Prostate gland (tissue), 2 donors: ENCODE measurements at regions not wholly inside any gene's neighbourhood (a gene's known extent, or its start where the extent isn't known, plus 50 kb on each side); places are given as distances from the start of the nearest gene placed in this dataset.

Experiments
- POLR2AphosphoS5 ChIP-seq: sonication (generic); formaldehyde crosslinking; IDR thresholded peaks from one replicate; pipeline ENCODE4 v1.6.1; 2017; ENCODE audit warnings: antibody characterized with exemption
- TF ChIP-seq, protein P1 (sequence below), 4 experiments: fragments of 200-600 bp in 2 of 4; fragments of 450-650 bp in 2 of 4; sonication (generic) in 2 of 4; IDR thresholded peaks; 1 replicate in 3 of 4; 2 replicates in 1 of 4; pipeline ENCODE4 v1.5.1; 2016 to 2019; ENCODE audit warnings: antibody characterized with exemption in 4 of 4, mild to moderate bottlenecking in 2 of 4, moderate library complexity in 2 of 4

DNA sequence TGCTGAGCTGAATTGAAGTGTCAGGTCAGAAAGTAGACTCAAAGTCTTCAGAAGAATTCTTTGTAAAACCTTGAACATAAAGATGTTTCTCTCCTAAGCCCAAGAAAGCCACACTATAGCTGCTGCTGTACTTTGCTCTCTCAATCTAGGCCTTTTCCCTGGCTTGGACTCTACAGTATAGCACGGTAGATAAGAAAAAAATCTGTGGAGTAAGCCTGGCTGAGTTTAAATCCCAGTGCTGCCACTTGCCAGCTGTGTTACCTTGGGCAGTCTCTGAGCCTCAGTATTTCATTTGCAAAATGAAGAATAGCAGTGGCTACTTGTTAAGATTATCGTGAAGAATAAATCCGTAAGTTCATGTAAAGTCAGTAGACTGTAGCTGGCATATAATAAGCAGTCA, 53.3 kb upstream of the UFL1 start:
- TF ChIP-seq, protein P1, sequence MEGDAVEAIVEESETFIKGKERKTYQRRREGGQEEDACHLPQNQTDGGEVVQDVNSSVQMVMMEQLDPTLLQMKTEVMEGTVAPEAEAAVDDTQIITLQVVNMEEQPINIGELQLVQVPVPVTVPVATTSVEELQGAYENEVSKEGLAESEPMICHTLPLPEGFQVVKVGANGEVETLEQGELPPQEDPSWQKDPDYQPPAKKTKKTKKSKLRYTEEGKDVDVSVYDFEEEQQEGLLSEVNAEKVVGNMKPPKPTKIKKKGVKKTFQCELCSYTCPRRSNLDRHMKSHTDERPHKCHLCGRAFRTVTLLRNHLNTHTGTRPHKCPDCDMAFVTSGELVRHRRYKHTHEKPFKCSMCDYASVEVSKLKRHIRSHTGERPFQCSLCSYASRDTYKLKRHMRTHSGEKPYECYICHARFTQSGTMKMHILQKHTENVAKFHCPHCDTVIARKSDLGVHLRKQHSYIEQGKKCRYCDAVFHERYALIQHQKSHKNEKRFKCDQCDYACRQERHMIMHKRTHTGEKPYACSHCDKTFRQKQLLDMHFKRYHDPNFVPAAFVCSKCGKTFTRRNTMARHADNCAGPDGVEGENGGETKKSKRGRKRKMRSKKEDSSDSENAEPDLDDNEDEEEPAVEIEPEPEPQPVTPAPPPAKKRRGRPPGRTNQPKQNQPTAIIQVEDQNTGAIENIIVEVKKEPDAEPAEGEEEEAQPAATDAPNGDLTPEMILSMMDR (IDR thresholded peaks at IDR 0.05), result no peak
- no peak for TF ChIP-seq POLR2AphosphoS5
